Fibroblast of skin of right quadriceps (primary cell): ENCODE measurements at regions not wholly inside any gene's neighbourhood (a gene's known extent, or its start where the extent isn't known, plus 50 kb on each side); places are given as distances from the start of the nearest gene placed in this dataset.

Source experiments
- DNase-seq: peaks from one replicate; pipeline ENCODE4 v3.0.0-alpha.2; 2013

GRCh38 chr10:10872035-10872673 lies 145.5 kb upstream of the CELF2 start:
- peak; percentile 92 for DNase-seq

GRCh38 chr10:10872764-10873163 lies 144.9 kb upstream of the CELF2 start:
- DNase-seq: no peak

- DNase-seq: no peak
Observed at GRCh38 chr10:10873289-10873688, 144.4 kb upstream of the CELF2 start.

GRCh38 chr10:10873915-10874314 lies 143.8 kb upstream of the CELF2 start:
- DNase-seq: no peak

- no peak for DNase-seq
Observed at GRCh38 chr10:10878963-10879362, 138.7 kb upstream of the CELF2 start.

- no peak for DNase-seq
Observed at GRCh38 chr10:10881117-10881813, 136.4 kb upstream of the CELF2 start.

GRCh38 chr10:10883737-10884136 lies 133.9 kb upstream of the CELF2 start:
- no peak for DNase-seq

GRCh38 chr10:10886861-10887531 lies 130.7 kb upstream of the CELF2 start:
- no peak for DNase-seq

- peak; percentile 71 for DNase-seq
Observed at GRCh38 chr10:10891124-10892082, 126.3 kb upstream of the CELF2 start.

- DNase-seq: no peak
Observed at GRCh38 chr10:10892290-10892875, 125.3 kb upstream of the CELF2 start.

GRCh38 chr10:10897400-10897799 lies 120.3 kb upstream of the CELF2 start:
- no peak for DNase-seq

- no peak for DNase-seq
Observed at GRCh38 chr10:10901906-10902305, 115.8 kb upstream of the CELF2 start.

- no peak for DNase-seq
Observed at GRCh38 chr10:10902951-10903350, 114.7 kb upstream of the CELF2 start.

- DNase-seq: no peak
Observed at GRCh38 chr10:10903620-10904019, 114.1 kb upstream of the CELF2 start.

- no peak for DNase-seq
Observed at GRCh38 chr10:10910634-10911033, 107.0 kb upstream of the CELF2 start.

GRCh38 chr10:10911035-10911434 lies 106.6 kb upstream of the CELF2 start:
- no peak for DNase-seq

GRCh38 chr10:10911471-10911921 lies 106.2 kb upstream of the CELF2 start:
- DNase-seq: peak; percentile 96

GRCh38 chr10:10914144-10914543 lies 103.5 kb upstream of the CELF2 start:
- DNase-seq: no peak

- DNase-seq: no peak
Observed at GRCh38 chr10:10915215-10915614, 102.5 kb upstream of the CELF2 start.

GRCh38 chr10:10917031-10917430 lies 100.6 kb upstream of the CELF2 start:
- DNase-seq: no peak

- peak; percentile 39 for DNase-seq
Observed at GRCh38 chr10:10919976-10920375, 97.7 kb upstream of the CELF2 start.

GRCh38 chr10:10921826-10922461 lies 95.7 kb upstream of the CELF2 start:
- no peak for DNase-seq
